ENCODE measurements at regions not wholly inside any gene's neighbourhood (a gene's known extent, or its start where the extent isn't known, plus 50 kb on each side); places are given as distances from the start of the nearest gene placed in this dataset.

- ATAC-seq (replicated peaks in 1 of 4) (no peak), DNase-seq (no peak)
- Histone ChIP-seq H3K4me1 (ENCODE audit: control insufficient read depth in 1 of 2, extremely low read depth in 1 of 2, insufficient read depth in 2 of 2, low read length in 2 of 2) (no peaks in the 10 kb centered on the region), H3K4me3 (ENCODE audit: control insufficient read depth in 1 of 2, extremely low read depth in 1 of 2, low read length in 1 of 2) (no peak overlapping the region), H3K9me3 (no peaks in the 10 kb centered on the region), H3K36me3 (ENCODE audit: control insufficient read depth in 2 of 2, extremely low read depth in 1 of 2, insufficient read depth in 1 of 2, low read length in 1 of 2) (peaks cover 9 to 33% of the 10 kb centered on the region in 2 donors), H3K27ac (ENCODE audit: low read length) (no peak overlapping the region), H3K27me3 (replicated peaks in 1 of 2; ENCODE audit: control insufficient read depth in 2 of 2, extremely low read depth in 1 of 2, insufficient read depth in 2 of 2, low read length in 1 of 2) (no peaks in the 10 kb centered on the region)
- ChIA-PET POLR2A (no interaction called here), CTCF (interaction anchor here in 1 of 2 donors (0.6 kb wide), 1 partner anchor 161 kb away, joined by 3 read pairs; no protein-coding TSS in a partner anchor)
- Mint-ChIP-seq H3K36me3 (peaks cover 42% of the 10 kb centered on the region), H3K4me3 (no peak overlapping the region), H3K4me1 (peaks cover 0 to 5% (median 2%) of the 10 kb centered on the region in 3 donors), H3K9me3 (no peaks in the 10 kb centered on the region), H3K27ac (no peak overlapping the region), H3K27me3 (no peaks in the 10 kb centered on the region)
- no CpG with 5 or more reads among the region's 9 CpGs for WGBS (ENCODE audit: insufficient coverage)
These were observed 52.5 kb downstream of the EPRS1 start for GRCh38 chr1:219993554-219994433.

DNA sequence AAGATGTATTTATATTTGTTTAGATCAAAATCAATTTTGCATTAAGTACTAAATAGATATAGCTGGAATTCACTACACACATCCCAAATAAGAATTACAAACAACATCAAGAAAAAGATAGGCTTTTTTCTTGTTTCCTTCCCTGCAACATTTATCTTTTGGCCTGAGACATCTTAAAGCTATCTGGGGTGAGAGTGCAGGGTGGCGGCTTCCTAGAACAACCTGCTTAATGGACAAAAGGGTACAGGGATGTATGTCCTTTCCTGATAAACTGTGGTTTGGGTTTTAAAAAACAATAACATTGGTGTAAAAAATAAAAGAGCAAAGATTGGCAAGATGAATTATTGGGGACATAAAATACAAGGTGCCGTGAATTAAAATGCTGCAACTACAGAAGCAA lies 54.4 kb downstream of the EPRS1 start:
- CTCF ChIA-PET: interaction anchor here in 1 of 2 donors (1.0 kb wide), 1 partner anchor 133 kb away, joined by 3 read pairs; no protein-coding TSS in a partner anchor
- H3K4me3 ChIP-seq (ENCODE audit: control insufficient read depth in 1 of 2, extremely low read depth in 1 of 2, low read length in 1 of 2): no peak overlapping the region
- DNase-seq (no peak), ATAC-seq (replicated peaks in 1 of 4) (no peak)
- no peaks in the 10 kb centered on the region for H3K4me1 ChIP-seq (ENCODE audit: control insufficient read depth in 1 of 2, extremely low read depth in 1 of 2, insufficient read depth in 2 of 2, low read length in 2 of 2)
- POLR2A ChIA-PET: interaction anchor here in 1 of 2 donors (0.6 kb wide), 1 partner anchor 21 kb away, joined by 3 read pairs; no protein-coding TSS in a partner anchor
- Mint-ChIP-seq H3K27ac (no peak overlapping the region), H3K9me3 (no peaks in the 10 kb centered on the region), H3K4me1 (peaks cover 0 to 5% (median 2%) of the 10 kb centered on the region in 3 donors), H3K27me3 (no peaks in the 10 kb centered on the region), H3K36me3 (peaks cover 47% of the 10 kb centered on the region), H3K4me3 (no peak overlapping the region)
- H3K9me3 ChIP-seq: no peaks in the 10 kb centered on the region
- WGBS (ENCODE audit: insufficient coverage): no CpG with 5 or more reads among the region's 2 CpGs
- H3K27me3 ChIP-seq (replicated peaks in 1 of 2; ENCODE audit: control insufficient read depth in 2 of 2, extremely low read depth in 1 of 2, insufficient read depth in 2 of 2, low read length in 1 of 2): no peaks in the 10 kb centered on the region
- H3K27ac ChIP-seq (ENCODE audit: low read length): no peak overlapping the region
- peaks cover 9 to 47% of the 10 kb centered on the region in 2 donors for H3K36me3 ChIP-seq (ENCODE audit: control insufficient read depth in 2 of 2, extremely low read depth in 1 of 2, insufficient read depth in 1 of 2, low read length in 1 of 2)

- H3K27me3 ChIP-seq (replicated peaks in 1 of 2; ENCODE audit: control insufficient read depth in 2 of 2, extremely low read depth in 1 of 2, insufficient read depth in 2 of 2, low read length in 1 of 2): no peaks in the 10 kb centered on the region
- peaks cover 9 to 47% of the 10 kb centered on the region in 2 donors for H3K36me3 ChIP-seq (ENCODE audit: control insufficient read depth in 2 of 2, extremely low read depth in 1 of 2, insufficient read depth in 1 of 2, low read length in 1 of 2)
- H3K36me3 Mint-ChIP-seq: peaks cover 46% of the 10 kb centered on the region
- no peak overlapping the region for H3K27ac Mint-ChIP-seq
- CTCF ChIA-PET: interaction anchor here in 1 of 2 donors (1.0 kb wide), 2 partner anchors 122 to 133 kb away, joined by 3 to 4 read pairs; no protein-coding TSS in a partner anchor
- DNase-seq: no peak
- H3K27me3 Mint-ChIP-seq: no peaks in the 10 kb centered on the region
- H3K9me3 Mint-ChIP-seq: no peaks in the 10 kb centered on the region
- WGBS (ENCODE audit: insufficient coverage): 50% methylated on average over 2 of the region's 3 CpGs
- POLR2A ChIA-PET: no interaction called here
- no peak overlapping the region for H3K27ac ChIP-seq (ENCODE audit: low read length)
- ATAC-seq (replicated peaks in 1 of 4): no peak
- no peak overlapping the region for H3K4me3 ChIP-seq (ENCODE audit: control insufficient read depth in 1 of 2, extremely low read depth in 1 of 2, low read length in 1 of 2)
- no peaks in the 10 kb centered on the region for H3K4me1 ChIP-seq (ENCODE audit: control insufficient read depth in 1 of 2, extremely low read depth in 1 of 2, insufficient read depth in 2 of 2, low read length in 2 of 2)
- H3K4me1 Mint-ChIP-seq: peaks cover 0 to 5% (median 2%) of the 10 kb centered on the region in 3 donors
- no peaks in the 10 kb centered on the region for H3K9me3 ChIP-seq
- H3K4me3 Mint-ChIP-seq: no peak overlapping the region
These were observed 54.8 kb downstream of the EPRS1 start for GRCh38 chr1:219991511-219991810.

GRCh38 chr1:219990782-219991510 lies 55.4 kb downstream of the EPRS1 start:
- H3K27me3 ChIP-seq (replicated peaks in 1 of 2; ENCODE audit: control insufficient read depth in 2 of 2, extremely low read depth in 1 of 2, insufficient read depth in 2 of 2, low read length in 1 of 2): no peaks in the 10 kb centered on the region
- H3K36me3 Mint-ChIP-seq: peaks cover 43% of the 10 kb centered on the region
- DNase-seq (peak in 1 of 35 experiments; percentile 33), ATAC-seq (replicated peaks in 1 of 4) (no peak)
- H3K27ac ChIP-seq (ENCODE audit: low read length): no peak overlapping the region
- H3K27me3 Mint-ChIP-seq: no peaks in the 10 kb centered on the region
- H3K27ac Mint-ChIP-seq: no peak overlapping the region
- H3K4me3 ChIP-seq (ENCODE audit: control insufficient read depth in 1 of 2, extremely low read depth in 1 of 2, low read length in 1 of 2): no peak overlapping the region
- peaks cover 0 to 5% (median 2%) of the 10 kb centered on the region in 3 donors for H3K4me1 Mint-ChIP-seq
- no peak overlapping the region for H3K4me3 Mint-ChIP-seq
- no CpG with 5 or more reads among the region's 2 CpGs for WGBS (ENCODE audit: insufficient coverage)
- CTCF ChIA-PET: interaction anchor here (0.6 to 1.4 kb wide), 6 partner anchors 13 to 214 kb away, joined by 3 to 5 read pairs (median 4); no protein-coding TSS in a partner anchor
- H3K36me3 ChIP-seq (ENCODE audit: control insufficient read depth in 2 of 2, extremely low read depth in 1 of 2, insufficient read depth in 1 of 2, low read length in 1 of 2): peaks cover 5 to 47% of the 10 kb centered on the region in 2 donors
- POLR2A ChIA-PET: no interaction called here
- H3K9me3 ChIP-seq: no peaks in the 10 kb centered on the region
- H3K9me3 Mint-ChIP-seq: no peaks in the 10 kb centered on the region
- no peaks in the 10 kb centered on the region for H3K4me1 ChIP-seq (ENCODE audit: control insufficient read depth in 1 of 2, extremely low read depth in 1 of 2, insufficient read depth in 2 of 2, low read length in 2 of 2)

DNA sequence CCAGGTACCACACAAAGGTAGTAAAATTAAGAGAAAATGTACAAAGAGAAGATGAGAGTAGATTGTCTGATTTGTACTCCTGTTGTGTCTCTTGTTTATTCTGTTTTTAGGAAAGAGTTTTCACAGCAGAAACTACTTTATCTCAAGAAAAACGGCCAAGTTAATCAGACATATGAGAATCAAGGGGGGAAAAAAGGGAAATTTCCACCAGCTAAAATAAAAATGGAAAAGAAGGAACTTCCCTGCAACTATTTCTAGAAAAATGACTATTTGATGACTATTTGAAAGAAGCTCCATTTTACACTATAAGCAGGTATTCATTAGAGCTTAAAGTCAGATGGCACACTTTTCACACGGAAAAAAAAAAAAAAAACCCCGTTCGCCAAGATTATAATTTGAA lies 56.5 kb downstream of the EPRS1 start:
- CTCF ChIA-PET: interaction anchor here (0.6 to 1.4 kb wide), 5 partner anchors 8 to 744 kb away, joined by 3 to 6 read pairs (median 4); no protein-coding TSS in a partner anchor
- DNase-seq (no peak), ATAC-seq (replicated peaks in 1 of 4) (no peak)
- Mint-ChIP-seq H3K36me3 (peaks cover 31% of the 10 kb centered on the region), H3K27ac (no peak overlapping the region), H3K4me1 (peaks cover 0 to 5% (median 2%) of the 10 kb centered on the region in 3 donors), H3K4me3 (no peak overlapping the region), H3K27me3 (no peaks in the 10 kb centered on the region), H3K9me3 (no peaks in the 10 kb centered on the region)
- no peaks in the 10 kb centered on the region for H3K27me3 ChIP-seq (replicated peaks in 1 of 2; ENCODE audit: control insufficient read depth in 2 of 2, extremely low read depth in 1 of 2, insufficient read depth in 2 of 2, low read length in 1 of 2)
- H3K4me1 ChIP-seq (ENCODE audit: control insufficient read depth in 1 of 2, extremely low read depth in 1 of 2, insufficient read depth in 2 of 2, low read length in 2 of 2): no peaks in the 10 kb centered on the region
- peaks cover 5 to 42% of the 10 kb centered on the region in 2 donors for H3K36me3 ChIP-seq (ENCODE audit: control insufficient read depth in 2 of 2, extremely low read depth in 1 of 2, insufficient read depth in 1 of 2, low read length in 1 of 2)
- no peaks in the 10 kb centered on the region for H3K9me3 ChIP-seq
- WGBS (ENCODE audit: insufficient coverage): no CpG with 5 or more reads among the region's 4 CpGs
- H3K27ac ChIP-seq (ENCODE audit: low read length): no peak overlapping the region
- POLR2A ChIA-PET: interaction anchor here in 1 of 2 donors (0.6 kb wide), 1 partner anchor 48 kb away, joined by 3 read pairs; no protein-coding TSS in a partner anchor
- no peak overlapping the region for H3K4me3 ChIP-seq (ENCODE audit: control insufficient read depth in 1 of 2, extremely low read depth in 1 of 2, low read length in 1 of 2)

GRCh38 chr1:219988818-219989217 lies 57.5 kb downstream of the EPRS1 start:
- POLR2A ChIA-PET: no interaction called here
- Mint-ChIP-seq H3K27me3 (no peaks in the 10 kb centered on the region), H3K27ac (no peak overlapping the region), H3K4me3 (no peak overlapping the region), H3K4me1 (peaks cover 0 to 5% (median 2%) of the 10 kb centered on the region in 3 donors), H3K36me3 (peaks cover 32% of the 10 kb centered on the region), H3K9me3 (no peaks in the 10 kb centered on the region)
- CTCF ChIA-PET: interaction anchor here in 1 of 2 donors (0.8 to 1.4 kb wide), 3 partner anchors 8 to 136 kb away, joined by 4 to 6 read pairs (median 5); no protein-coding TSS in a partner anchor
- no peak for DNase-seq
- no peak overlapping the region for H3K4me3 ChIP-seq (ENCODE audit: control insufficient read depth in 1 of 2, extremely low read depth in 1 of 2, low read length in 1 of 2)
- no peaks in the 10 kb centered on the region for H3K4me1 ChIP-seq (ENCODE audit: control insufficient read depth in 1 of 2, extremely low read depth in 1 of 2, insufficient read depth in 2 of 2, low read length in 2 of 2)
- H3K36me3 ChIP-seq (ENCODE audit: control insufficient read depth in 2 of 2, extremely low read depth in 1 of 2, insufficient read depth in 1 of 2, low read length in 1 of 2): peaks cover 5 to 48% of the 10 kb centered on the region in 2 donors
- H3K27ac ChIP-seq (ENCODE audit: low read length): no peak overlapping the region
- H3K27me3 ChIP-seq (replicated peaks in 1 of 2; ENCODE audit: control insufficient read depth in 2 of 2, extremely low read depth in 1 of 2, insufficient read depth in 2 of 2, low read length in 1 of 2): no peaks in the 10 kb centered on the region
- ATAC-seq (replicated peaks in 1 of 4): no peak
- no peaks in the 10 kb centered on the region for H3K9me3 ChIP-seq

Data from T-cell (primary cell).